ENCODE measurements at regions not wholly inside any gene's neighbourhood (a gene's known extent, or its start where the extent isn't known, plus 50 kb on each side); places are given as distances from the start of the nearest gene placed in this dataset.

DNA sequence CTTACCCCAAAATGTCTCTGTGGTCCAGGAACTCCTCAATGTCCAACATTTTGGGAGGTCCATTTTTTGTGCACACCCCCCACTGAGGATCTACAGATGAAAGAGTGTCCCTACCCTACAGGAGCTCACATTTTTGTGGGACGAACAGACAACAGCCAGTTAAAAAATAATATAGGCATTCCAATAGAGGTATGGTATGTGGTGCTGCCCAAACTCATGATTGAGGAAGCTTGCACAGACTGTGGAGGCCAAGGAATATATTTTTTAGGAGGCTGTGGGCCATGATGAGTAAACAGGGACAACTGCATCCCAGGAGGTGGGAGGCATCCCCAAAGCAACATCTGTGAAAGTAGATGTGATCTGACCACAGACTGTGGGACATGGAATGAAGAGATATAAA is 181.0 kb upstream of the HCCS start:
- in situ Hi-C loops (cut with HindIII; ENCODE audit: low sequenced_read_pairs): no loop called here
- no peak for DNase-seq (ENCODE audit: low read depth, low spot score)
- TF ChIP-seq, protein P1, sequence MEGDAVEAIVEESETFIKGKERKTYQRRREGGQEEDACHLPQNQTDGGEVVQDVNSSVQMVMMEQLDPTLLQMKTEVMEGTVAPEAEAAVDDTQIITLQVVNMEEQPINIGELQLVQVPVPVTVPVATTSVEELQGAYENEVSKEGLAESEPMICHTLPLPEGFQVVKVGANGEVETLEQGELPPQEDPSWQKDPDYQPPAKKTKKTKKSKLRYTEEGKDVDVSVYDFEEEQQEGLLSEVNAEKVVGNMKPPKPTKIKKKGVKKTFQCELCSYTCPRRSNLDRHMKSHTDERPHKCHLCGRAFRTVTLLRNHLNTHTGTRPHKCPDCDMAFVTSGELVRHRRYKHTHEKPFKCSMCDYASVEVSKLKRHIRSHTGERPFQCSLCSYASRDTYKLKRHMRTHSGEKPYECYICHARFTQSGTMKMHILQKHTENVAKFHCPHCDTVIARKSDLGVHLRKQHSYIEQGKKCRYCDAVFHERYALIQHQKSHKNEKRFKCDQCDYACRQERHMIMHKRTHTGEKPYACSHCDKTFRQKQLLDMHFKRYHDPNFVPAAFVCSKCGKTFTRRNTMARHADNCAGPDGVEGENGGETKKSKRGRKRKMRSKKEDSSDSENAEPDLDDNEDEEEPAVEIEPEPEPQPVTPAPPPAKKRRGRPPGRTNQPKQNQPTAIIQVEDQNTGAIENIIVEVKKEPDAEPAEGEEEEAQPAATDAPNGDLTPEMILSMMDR (IDR thresholded peaks at IDR 0.05; ENCODE audit: low read depth, low read length): no peak
- H3K4me3 ChIP-seq (ENCODE audit: low read depth, low read length): no peak overlapping the region

DNA sequence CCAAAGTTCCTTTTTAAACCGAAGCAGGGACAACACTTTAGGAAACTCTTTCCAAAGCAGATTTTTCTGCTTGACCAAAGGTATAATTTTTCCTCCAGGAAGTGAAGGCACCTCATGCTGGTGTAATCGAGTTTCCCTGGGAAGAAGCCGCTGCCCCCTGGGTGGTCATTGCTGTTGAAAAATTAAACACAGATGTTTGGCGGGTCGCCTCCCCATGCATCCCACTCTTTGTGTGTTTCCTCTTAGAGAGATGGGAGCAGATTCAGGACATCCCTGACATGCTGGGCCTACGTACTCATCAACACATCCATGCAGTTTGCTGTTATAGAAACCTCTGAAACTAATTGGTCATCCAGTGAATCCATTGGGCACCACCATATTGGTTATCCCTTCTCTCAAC is 179.2 kb upstream of the HCCS start:
- in situ Hi-C loops (cut with HindIII; ENCODE audit: low sequenced_read_pairs): no loop called here
- TF ChIP-seq, protein P1 (IDR thresholded peaks at IDR 0.05; ENCODE audit: low read depth, low read length): no peak

DNA sequence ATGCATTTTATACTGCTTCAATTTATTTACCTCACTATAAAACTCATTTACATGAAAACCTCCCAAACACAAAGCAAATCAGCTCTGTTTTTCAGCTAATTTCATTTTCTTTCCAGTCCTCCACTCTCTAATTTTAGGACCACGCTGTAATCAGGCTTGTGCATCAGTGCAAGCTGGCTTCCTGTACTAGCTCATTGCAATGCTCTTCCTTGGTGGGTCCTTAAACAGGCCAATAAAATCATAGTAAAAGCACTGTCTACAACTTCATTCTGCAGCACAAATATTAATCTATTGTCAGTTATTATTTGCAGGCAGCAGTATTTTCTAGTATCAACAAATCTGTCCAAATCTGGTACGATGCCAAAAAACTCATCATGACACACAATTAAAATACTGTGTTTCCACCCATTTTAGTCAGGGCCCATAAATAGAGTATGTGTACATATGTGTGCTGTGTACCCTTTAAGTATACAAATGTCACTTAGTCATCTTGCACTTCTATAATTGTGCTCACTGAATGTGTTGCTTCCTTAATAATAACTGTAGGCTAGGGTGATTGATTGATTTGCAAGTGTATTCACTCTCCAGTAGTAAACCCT is 178.2 kb upstream of the HCCS start:
- H3K4me3 ChIP-seq (ENCODE audit: low read depth, low read length): no peak overlapping the region
- TF ChIP-seq, protein P1 (IDR thresholded peaks at IDR 0.05; ENCODE audit: low read depth, low read length): no peak
- DNase-seq (ENCODE audit: low read depth, low spot score): no peak
- in situ Hi-C loops (cut with HindIII; ENCODE audit: low sequenced_read_pairs): no loop called here

More for the DNA sequence above, 179.2 kb upstream of the HCCS start:
- no peak overlapping the region for H3K4me3 ChIP-seq (ENCODE audit: low read depth, low read length)
- DNase-seq (ENCODE audit: low read depth, low spot score): no peak

DNA sequence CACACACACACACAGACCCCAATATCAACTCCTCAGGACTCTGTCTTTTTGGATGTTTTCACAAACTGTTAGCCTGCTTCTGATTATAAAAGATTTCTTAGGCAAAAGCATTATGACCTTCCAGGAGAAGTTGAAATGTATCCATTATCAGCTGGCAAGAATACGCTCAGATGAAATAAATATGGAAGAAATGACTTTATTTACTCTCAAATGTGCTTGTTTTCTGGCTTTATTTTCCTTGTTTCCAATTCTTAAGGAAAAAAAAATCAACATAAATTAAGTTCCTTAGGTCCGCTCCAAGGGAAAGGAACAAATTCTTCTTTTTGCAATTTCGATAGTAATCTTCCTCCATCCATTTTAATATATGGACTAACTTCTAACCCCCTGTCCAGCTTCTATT is 175.6 kb upstream of the HCCS start:
- in situ Hi-C loops (cut with HindIII; ENCODE audit: low sequenced_read_pairs): no loop called here
- TF ChIP-seq, protein P1 (IDR thresholded peaks at IDR 0.05; ENCODE audit: low read depth, low read length): no peak
- no peak for DNase-seq (ENCODE audit: low read depth, low spot score)

DNA sequence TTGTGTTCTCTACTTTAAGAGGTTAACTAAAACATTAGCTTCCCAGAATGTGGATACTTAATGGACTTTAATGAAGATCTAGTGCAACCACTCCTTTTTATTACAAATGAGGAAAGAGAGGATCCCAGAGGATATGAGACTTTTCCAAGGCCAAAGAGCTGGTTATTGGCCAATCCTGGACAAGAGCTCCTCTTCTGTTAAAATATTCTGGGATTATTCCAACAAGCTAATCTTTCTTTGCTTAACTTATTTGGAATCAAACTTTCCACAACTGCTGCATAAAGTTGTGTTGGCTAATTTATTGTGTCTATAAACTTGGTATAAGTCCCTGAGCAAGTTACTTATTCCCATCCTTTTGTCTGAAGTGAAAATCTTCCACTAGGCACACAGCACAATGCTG is 174.2 kb upstream of the HCCS start:
- TF ChIP-seq, protein P1 (IDR thresholded peaks at IDR 0.05; ENCODE audit: low read depth, low read length): no peak
- H3K4me3 ChIP-seq (ENCODE audit: low read depth, low read length): no peak overlapping the region
- DNase-seq (ENCODE audit: low read depth, low spot score): no peak
- in situ Hi-C loops (cut with HindIII; ENCODE audit: low sequenced_read_pairs): no loop called here

More for the DNA sequence above, 175.6 kb upstream of the HCCS start:
- no peak overlapping the region for H3K4me3 ChIP-seq (ENCODE audit: low read depth, low read length)

DNA sequence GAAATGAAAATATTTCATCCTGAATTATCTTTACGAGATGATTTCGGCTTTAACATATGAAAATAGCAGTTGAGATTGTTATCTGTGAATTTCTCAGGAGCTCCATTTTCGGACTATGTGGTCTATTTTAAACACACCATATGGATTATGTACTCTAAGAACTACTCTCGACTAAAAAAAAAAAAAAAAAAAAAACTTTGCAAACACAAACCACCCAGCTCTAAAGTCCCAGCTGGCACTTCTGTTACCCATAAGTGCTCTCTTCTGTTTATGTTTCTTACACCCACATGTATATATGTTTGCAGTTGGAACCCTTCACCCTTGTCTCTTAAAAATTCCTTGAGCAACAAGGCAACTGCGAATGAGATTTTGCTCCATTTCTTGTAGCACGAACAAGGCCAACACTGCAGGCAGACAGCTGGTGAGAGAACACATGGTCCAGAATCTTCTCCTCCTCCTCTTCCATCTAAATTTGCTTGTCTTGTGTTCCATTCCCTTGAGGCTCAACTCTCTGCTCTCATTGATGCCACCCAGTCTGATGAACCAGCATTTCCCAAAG is 172.7 kb upstream of the HCCS start:
- in situ Hi-C loops (cut with HindIII; ENCODE audit: low sequenced_read_pairs): no loop called here
- DNase-seq (ENCODE audit: low read depth, low spot score): no peak
- H3K4me3 ChIP-seq (ENCODE audit: low read depth, low read length): no peak overlapping the region
- TF ChIP-seq, protein P1 (IDR thresholded peaks at IDR 0.05; ENCODE audit: low read depth, low read length): no peak
